Transverse colon (tissue), 4 donors: ENCODE measurements at regions not wholly inside any gene's neighbourhood (a gene's known extent, or its start where the extent isn't known, plus 50 kb on each side); places are given as distances from the start of the nearest gene placed in this dataset.

Experiments used
- EP300 ChIP-seq: sonication (generic); formaldehyde crosslinking; IDR thresholded peaks from one replicate; pipeline ENCODE4 v1.6.1; 2017; ENCODE audit warnings: antibody characterized with exemption, low read depth
- POLR2A ChIP-seq: fragments of 450-650 bp; IDR thresholded peaks from one replicate; pipeline ENCODE4 v1.6.1; 2016; ENCODE audit warnings: antibody characterized with exemption, mild to moderate bottlenecking, moderate library complexity
- POLR2AphosphoS5 ChIP-seq, 3 donors: sonication (generic); formaldehyde crosslinking; IDR thresholded peaks; one replicate each; pipeline ENCODE4 v1.6.1; 2016; ENCODE audit warnings: antibody characterized with exemption in 3 of 3
- TF ChIP-seq, protein P1 (sequence below), 5 experiments: fragments of 200-600 bp in 3 of 5; fragments of 450-650 bp in 2 of 5; sonication (generic) in 3 of 5; IDR thresholded peaks; 1 replicate in 2 of 5; 2 replicates in 3 of 5; pipeline ENCODE4 v1.5.1; 2016 to 2017; ENCODE audit warnings: antibody characterized with exemption in 5 of 5, inconsistent platforms in 3 of 5, mild to moderate bottlenecking in 2 of 5, moderate library complexity in 1 of 5

DNA sequence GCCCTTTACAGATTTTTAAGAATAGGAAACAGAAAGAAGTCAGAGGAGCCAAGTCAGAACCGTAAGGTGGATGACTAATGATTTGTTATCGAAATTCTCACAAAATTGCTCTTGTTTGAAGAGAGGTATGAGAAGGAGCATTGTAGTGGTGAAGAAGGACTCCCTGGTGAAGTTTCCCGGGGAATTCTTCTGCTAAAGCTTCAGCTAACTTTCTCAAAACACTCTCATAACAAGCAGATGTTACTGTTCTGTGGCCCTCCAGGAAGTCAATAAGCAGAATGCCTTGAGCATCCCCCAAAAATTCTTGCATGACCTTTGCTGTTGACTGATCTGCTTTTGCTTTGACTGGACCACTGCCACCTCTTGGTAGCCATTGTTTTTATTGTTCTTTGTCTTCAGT, 152.9 kb downstream of the HGF start:
- TF ChIP-seq, protein P1, sequence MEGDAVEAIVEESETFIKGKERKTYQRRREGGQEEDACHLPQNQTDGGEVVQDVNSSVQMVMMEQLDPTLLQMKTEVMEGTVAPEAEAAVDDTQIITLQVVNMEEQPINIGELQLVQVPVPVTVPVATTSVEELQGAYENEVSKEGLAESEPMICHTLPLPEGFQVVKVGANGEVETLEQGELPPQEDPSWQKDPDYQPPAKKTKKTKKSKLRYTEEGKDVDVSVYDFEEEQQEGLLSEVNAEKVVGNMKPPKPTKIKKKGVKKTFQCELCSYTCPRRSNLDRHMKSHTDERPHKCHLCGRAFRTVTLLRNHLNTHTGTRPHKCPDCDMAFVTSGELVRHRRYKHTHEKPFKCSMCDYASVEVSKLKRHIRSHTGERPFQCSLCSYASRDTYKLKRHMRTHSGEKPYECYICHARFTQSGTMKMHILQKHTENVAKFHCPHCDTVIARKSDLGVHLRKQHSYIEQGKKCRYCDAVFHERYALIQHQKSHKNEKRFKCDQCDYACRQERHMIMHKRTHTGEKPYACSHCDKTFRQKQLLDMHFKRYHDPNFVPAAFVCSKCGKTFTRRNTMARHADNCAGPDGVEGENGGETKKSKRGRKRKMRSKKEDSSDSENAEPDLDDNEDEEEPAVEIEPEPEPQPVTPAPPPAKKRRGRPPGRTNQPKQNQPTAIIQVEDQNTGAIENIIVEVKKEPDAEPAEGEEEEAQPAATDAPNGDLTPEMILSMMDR (IDR thresholded peaks at IDR 0.05), result no peak
- no peak for TF ChIP-seq EP300
- no peak for TF ChIP-seq POLR2A
- TF ChIP-seq POLR2AphosphoS5 (IDR thresholded peaks at IDR 0.05), result no peak
